ENCODE measurements at regions not wholly inside any gene's neighbourhood (a gene's known extent, or its start where the extent isn't known, plus 50 kb on each side); places are given as distances from the start of the nearest gene placed in this dataset.

DNA sequence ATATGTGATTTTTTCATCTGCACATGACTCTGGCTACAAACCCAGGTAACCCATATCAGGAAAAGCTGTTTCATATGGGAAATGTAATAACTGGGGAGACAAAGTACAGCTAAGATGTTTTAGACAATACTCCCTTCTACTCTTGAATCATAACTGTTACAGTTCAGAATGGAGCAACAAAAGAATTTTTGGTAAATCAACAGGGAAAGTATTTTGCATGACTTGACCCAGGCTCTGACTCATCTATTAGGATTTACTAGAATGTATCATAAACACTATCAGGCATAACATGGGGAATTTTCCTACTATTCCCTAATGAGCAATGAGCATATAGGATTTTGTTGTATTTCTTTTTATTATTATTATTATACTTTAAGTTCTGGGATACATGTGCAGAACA lies 553.0 kb downstream of the SLC16A7 start:
- no peak for DNase-seq

DNA sequence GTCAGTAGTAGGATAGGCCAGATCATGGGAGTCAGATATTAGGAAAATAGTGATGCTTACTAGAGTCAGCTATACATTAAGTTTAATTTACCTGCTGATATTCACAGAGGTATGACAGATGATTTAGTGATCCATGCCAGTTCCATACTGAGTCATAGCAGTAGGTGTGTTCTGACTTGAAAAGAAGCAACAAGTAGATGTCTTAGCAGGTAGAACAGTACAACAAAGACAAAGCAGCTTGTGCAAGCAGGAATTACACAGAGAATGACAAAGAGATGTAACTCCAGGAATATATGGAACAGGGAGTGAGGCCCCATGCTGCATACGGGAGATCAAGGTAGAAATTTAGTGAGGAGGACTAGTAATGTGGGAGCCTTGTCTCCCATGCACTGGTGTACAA lies 556.9 kb downstream of the SLC16A7 start:
- no peak for DNase-seq

- no peak for DNase-seq
Observed at GRCh38 chr12:60159761-60160160, 563.9 kb downstream of the SLC16A7 start.

GRCh38 chr12:60162988-60163720 lies 567.3 kb downstream of the SLC16A7 start:
- no peak for DNase-seq

GRCh38 chr12:60165781-60166180 lies 570.0 kb downstream of the SLC16A7 start:
- no peak for DNase-seq

DNA sequence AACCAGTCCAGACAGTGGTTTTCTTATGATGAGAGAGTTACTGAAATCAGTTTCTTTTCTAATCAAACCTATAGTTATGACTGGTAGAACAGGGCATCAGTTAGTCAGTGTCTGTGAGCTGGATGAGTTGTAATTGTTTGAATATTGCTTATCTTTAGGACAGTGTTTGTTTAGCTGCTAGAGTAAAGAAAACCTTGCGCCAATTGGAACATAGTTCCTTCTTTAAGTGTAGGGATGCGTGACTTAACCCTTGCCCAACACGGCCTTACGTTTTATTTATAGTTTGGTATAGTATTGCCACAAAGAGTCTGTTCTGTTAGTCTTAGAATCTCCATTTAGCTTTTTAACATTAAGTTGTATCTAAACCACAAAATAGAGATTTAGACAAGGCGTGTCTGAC lies 572.6 kb downstream of the SLC16A7 start:
- no peak for DNase-seq

GRCh38 chr12:60169904-60170303 lies 574.1 kb downstream of the SLC16A7 start:
- DNase-seq: no peak

GRCh38 chr12:60172266-60173211 lies 576.7 kb downstream of the SLC16A7 start:
- no peak for DNase-seq

DNA sequence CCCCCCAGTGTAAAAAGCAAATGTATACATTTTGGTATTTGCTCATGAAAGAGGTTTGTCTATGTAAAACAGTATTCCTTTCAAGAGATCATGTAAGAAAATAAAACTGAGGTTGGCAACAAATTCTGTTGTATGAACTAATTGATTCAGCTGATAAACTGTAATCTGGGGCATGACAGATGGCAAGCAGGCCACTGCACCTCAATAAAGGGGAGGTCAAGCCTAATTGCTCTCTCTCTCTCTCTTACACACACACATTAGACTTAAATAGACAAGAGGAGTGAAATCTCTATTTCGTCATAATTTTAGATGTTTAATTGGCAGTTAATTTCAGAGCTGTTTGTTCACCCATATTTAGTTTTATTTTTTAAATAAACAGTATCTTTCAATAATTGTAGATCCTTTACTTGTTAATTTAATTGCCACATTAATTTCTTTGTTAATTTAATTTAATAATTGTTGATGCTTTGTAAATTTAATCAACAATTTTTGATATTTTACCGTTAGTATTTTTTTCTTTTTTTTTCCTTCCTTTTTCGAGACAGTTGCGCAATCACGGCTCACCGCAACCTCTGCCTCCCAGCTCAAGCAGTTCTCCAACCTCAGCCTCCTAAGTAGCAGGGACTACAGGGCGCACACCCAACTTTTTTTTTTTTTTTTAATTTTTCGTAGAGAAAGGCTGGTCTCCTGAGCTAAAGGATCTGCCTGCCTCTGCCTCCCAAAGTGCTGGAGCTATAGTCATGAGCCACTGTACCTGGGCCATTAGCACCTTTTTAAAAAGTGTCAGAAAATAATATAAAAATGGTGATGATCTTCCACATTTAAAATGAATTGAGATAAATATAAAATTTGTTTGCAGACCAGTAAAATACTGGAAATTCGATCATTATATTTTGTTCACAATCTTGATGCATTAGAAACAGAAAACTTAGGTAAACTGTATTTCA lies 577.7 kb downstream of the SLC16A7 start:
- no peak for DNase-seq

GRCh38 chr12:60174476-60174875 lies 578.6 kb downstream of the SLC16A7 start:
- DNase-seq: no peak

DNA sequence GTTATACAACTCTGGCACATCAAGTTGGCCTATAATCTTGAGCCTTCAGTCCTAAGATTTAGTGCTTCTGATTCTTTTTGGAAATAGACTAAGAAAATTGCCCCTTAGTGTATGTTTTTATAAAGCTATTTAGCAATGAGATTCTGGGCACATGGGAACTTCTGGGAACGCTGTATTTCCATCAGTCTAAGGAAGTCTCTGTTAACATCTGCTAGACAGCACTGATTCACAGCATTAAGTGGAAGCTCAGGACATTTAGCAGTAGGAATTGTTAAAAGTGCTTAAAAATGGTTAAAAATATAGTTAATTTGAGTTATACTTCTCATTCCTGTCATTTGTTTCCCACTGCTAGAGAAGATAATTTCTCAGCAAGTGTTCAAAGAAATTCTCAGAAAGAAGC lies 579.1 kb downstream of the SLC16A7 start:
- DNase-seq: no peak

DNA sequence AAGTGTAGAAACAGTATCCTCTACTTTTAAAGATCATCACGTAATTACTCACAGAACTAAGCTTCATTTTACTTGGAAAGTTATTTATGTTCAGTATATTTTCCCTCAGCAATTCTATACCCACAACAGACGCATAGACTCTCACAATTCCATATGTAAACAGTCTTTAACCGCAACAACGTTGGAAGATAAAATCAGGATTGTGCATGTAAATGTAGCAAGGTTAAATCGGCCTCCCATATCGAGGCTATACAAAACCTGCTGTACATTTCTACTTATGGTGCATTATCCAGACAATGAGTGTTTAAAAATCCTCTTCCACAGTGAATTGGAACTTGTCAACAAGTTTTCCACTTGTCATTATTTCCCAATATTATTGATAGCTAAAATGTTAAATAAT lies 581.1 kb downstream of the SLC16A7 start:
- DNase-seq: no peak

DNA sequence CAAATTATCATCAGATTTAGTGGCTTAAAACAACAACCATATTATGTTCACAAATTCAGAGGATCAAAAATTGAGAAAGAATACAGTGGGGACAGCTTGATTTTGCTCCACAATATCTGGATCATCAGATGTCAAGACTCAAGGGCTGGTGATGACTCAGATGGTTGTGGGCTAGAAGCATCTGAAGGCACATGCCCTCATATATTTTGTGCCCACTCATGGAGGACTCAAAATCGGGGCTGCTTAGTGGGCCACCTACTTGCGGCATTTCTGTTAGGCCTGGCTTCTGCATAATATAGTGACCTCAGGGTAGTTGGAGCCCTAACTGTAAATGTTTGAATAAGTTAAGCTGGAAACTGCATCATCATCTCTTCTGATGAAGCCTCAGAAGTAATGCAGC lies 584.5 kb downstream of the SLC16A7 start:
- no peak for DNase-seq

DNA sequence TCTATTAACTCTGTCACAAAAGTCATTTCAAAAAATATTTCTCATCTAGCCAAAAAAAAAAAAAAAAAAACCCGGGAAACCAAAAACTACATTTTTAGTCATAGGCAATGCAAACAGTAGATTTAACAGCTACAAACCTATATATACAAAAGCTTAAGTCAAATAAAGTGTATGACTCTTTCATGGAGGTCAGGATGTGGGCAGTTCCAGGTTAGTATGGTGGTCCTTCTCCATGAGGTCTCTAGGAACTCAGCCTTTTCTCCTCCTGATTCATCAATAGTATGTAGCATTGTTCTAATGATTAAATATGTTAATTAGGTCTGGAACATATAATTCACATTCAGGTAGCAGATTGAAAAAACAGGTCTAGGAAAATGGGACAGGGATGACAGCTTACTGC lies 586.5 kb downstream of the SLC16A7 start:
- no peak for DNase-seq

DNA sequence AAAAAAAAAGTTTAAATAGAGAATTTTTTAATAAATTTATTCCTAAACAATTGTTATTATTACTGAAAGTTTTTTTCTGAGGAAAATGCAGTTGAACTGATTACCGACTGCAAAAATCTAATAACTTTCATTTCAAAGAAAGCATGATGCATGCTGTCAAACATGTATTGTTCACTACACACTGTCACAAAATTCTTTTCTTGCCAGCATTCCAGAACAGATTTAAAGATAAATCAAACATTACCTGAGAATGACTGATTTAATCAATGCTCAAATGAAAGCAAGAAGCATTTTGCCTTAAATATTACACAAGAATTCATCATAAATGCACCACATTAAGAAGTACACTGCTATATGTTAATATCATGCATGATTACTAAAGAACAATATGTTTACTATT lies 588.3 kb downstream of the SLC16A7 start:
- DNase-seq: no peak

DNA sequence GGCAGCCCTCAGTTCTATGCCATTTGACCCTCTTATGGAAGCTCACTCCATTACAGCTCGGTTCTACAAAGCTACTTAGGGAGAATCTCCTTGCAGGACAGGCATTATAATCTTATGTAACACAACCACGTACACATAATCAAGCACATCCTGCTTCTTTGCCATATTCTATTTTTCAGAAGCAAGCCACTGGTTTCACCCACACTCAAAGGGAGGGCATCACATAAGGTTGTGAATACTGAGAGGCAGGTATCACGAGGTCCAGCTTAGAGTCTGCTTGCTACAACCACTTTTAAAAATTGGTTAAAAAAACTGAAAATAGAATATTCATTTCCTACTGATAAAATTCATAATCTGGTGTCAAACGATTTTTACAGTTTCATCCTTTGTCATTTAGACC lies 589.2 kb downstream of the SLC16A7 start:
- no peak for DNase-seq

DNA sequence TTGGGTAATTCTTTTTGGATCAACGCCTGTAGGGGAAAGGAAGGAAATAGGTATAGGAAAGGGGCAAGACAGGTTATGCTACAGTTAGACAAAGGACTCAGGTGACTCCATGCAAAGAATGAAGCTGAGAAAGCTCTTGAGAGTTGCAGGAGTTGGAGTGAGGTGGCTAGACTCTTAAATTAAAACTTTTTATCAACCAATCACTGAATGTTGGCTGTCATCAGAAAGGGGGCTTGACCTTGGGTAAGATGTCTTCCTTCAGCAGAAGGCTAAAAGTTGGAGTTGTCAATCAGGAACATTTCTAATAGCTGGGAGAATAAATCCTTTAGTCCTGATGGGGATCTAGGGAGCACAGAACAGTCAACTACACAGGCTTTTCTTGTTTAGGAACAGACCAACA lies 595.4 kb downstream of the SLC16A7 start:
- no peak for DNase-seq

- no peak for DNase-seq
Observed at GRCh38 chr12:60191676-60192359, 596.0 kb downstream of the SLC16A7 start.

DNA sequence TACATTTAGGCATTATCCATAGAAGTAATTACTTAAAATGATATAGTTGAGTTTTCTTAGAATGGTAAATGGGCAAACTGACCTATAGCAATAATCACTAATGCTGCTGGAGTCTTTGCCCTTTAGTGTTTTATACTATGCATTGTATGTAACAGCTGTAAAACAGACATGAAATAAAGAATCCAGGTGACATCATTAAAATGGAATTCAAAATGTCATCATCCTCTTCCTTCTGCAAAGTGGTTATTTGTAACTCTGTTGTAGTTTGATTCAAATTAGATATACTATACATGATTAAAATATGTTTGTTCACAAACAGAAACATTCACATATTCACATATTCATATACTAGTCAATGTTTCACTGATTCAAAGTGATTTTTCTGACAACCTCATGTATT lies 598.8 kb downstream of the SLC16A7 start:
- DNase-seq: no peak

DNA sequence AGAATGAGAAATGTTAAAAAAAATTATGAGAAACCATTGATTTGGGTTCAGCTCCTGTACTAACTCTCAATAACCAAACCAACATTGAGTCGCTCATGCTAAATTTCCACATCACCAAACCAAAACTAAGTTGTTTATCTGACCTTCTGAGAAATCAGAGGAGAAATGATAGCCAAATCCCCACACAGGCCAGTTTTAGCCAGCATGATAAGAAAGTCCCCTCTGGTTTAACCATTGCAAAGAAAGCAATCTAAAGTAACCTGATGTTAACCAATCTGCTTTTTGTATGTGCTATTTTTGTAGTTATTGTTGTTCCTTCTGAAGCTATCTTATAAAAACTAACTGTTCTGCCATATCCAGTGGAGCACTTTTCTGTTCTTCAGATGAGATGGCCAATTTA lies 599.7 kb downstream of the SLC16A7 start:
- no peak for DNase-seq

- no peak for DNase-seq
Observed at GRCh38 chr12:60196366-60196765, 600.5 kb downstream of the SLC16A7 start.

DNA sequence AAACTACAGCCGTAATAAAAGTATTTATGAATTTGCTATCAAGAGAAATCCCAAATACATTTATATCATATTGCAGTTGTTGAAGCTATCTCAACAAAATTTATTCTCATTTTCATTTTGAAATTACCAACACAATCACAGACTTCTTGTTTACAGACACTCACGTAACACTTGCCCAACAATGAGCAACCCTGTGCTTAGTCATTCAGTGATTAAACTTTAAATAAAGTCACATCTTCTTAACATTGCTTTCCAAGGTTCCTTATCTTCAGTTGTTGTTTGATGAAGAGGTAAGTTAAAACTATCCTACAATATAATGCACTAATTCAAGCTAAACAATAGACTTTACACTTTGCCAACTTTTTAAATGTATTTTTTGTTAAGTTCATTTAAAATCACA lies 601.8 kb downstream of the SLC16A7 start:
- DNase-seq: no peak

DNA sequence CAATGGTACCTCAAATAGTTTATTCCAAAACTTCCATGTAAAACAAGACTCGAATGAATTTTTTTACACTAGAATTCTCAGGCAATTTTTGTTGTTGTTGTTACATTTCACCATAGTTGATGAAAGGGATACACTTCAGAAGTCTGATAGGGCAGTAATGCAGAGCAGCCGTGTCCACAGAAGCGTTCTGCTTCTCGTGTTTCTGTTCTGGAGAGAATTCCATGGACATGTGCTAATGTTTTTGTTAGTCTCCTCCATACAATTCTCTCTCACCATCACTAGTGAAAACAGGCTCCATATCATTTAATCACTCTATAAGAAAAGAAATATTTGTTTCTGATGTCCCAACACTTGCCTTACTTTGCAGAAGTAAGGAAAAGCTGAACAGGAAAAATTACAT lies 606.1 kb downstream of the SLC16A7 start:
- no peak for DNase-seq
